T-helper 17 cell (primary cell): ENCODE measurements at regions not wholly inside any gene's neighbourhood (a gene's known extent, or its start where the extent isn't known, plus 50 kb on each side); places are given as distances from the start of the nearest gene placed in this dataset.

ENCODE experiments used
- ATAC-seq: fragments of 150-1000 bp; cut with Tn5 transposase; 2 replicates; pipeline ENCODE4 v1.10.0; 2021; ENCODE audit warnings: mild to moderate bottlenecking, moderate library complexity
- DNase-seq, 3 donors: peaks; one replicate each; pipeline versions ENCODE4 v3.0.0 to v3.0.0-alpha.2; 2020 to 2021
- H3K9me3 ChIP-seq: one replicate; pipeline ENCODE4 v1.7.0; 2013; ENCODE audit warnings: low read length, mild to moderate bottlenecking; ENCODE audit not compliant: control insufficient read depth, poor library complexity, severe bottlenecking
- H3K27ac Mint-ChIP-seq: one replicate; pipeline ENCODE4 v1.8.0; 2022; ENCODE audit warnings: mild to moderate bottlenecking, moderate library complexity, mixed read lengths
- H3K27me3 Mint-ChIP-seq: one replicate; pipeline ENCODE4 v1.8.0; 2022; ENCODE audit warnings: mixed read lengths
- H3K36me3 Mint-ChIP-seq: one replicate; pipeline ENCODE4 v1.8.0; 2022; ENCODE audit warnings: low read depth, mixed read lengths
- H3K4me1 Mint-ChIP-seq: one replicate; pipeline ENCODE4 v1.8.0; 2022; ENCODE audit warnings: mild to moderate bottlenecking, mixed read lengths
- H3K4me3 Mint-ChIP-seq: one replicate; pipeline ENCODE4 v1.8.0; 2022; ENCODE audit warnings: mild to moderate bottlenecking, moderate library complexity, mixed read lengths

DNA sequence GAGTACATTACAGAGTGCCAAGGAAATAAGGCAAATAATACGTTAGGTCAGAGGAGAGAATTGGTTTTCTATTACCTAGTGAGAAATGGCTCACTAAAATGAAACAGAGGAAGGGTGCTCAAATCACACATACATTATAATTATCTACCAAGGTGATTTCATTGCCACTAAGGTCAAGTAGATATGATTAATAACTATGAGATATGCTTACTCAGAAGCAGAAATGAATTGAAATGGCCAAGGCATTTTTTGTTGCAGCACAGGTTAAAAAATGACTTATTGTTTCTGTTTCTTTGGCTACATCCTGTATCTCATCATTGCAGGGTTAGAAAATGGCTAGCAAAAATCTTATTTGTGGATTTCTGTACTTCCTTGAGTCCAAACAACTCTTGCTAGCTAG is 154.5 kb upstream of the GORAB start:
- ATAC-seq: no peak
- DNase-seq: no peak
- Mint-ChIP-seq H3K4me3 (no peak overlapping the region), H3K4me1 (peaks cover 2% of the 10 kb centered on the region), H3K36me3 (no peaks in the 10 kb centered on the region), H3K27me3 (peaks cover 4% of the 10 kb centered on the region), H3K27ac (no peak overlapping the region)
- H3K9me3 ChIP-seq: no peaks in the 10 kb centered on the region

DNA sequence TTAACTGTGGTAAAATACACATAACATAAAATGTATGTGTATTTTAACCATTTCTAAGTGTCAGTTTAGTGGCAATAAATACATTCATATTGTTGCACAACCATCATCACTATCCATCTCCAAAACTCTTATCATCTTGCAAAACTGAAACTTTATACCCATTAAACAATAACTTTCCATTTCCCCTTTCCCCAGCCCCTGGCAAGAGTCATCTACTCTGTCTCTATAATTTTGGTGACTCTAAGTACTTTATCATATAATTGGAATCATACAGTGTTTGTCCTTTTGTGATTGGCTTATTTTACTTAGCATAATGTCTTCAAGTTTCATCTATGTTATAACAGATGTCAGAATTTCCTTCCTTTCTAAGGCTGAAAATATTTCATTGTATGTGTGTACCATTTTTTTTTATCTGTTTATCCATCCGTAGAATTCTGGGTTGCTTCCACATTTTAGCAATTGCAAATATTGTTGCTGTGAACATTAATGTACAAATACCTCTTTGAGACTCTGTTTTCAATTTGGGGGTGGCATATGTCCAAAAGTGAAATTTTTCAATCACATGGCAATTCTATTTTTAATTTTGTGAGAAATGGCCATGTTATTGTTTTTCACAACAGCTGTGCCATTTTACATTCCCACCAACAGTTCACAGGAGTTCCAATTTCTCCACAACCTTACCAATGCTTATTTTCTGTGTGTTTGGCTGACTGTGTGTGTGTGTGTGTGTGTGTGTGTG is 153.9 kb upstream of the GORAB start:
- Mint-ChIP-seq H3K36me3 (no peaks in the 10 kb centered on the region), H3K27me3 (peaks cover 4% of the 10 kb centered on the region), H3K4me1 (peaks cover 2% of the 10 kb centered on the region), H3K4me3 (no peak overlapping the region), H3K27ac (no peak overlapping the region)
- no peak for ATAC-seq
- no peak for DNase-seq
- H3K9me3 ChIP-seq: no peaks in the 10 kb centered on the region

- Mint-ChIP-seq H3K4me1 (no peaks in the 10 kb centered on the region), H3K36me3 (no peaks in the 10 kb centered on the region), H3K27ac (no peak overlapping the region), H3K4me3 (no peak overlapping the region), H3K27me3 (peaks cover 15% of the 10 kb centered on the region)
- DNase-seq (no peak), ATAC-seq (no peak)
- H3K9me3 ChIP-seq: no peaks in the 10 kb centered on the region
Measured at GRCh38 chr1:170385750-170386149, 146.2 kb upstream of the GORAB start.

DNA sequence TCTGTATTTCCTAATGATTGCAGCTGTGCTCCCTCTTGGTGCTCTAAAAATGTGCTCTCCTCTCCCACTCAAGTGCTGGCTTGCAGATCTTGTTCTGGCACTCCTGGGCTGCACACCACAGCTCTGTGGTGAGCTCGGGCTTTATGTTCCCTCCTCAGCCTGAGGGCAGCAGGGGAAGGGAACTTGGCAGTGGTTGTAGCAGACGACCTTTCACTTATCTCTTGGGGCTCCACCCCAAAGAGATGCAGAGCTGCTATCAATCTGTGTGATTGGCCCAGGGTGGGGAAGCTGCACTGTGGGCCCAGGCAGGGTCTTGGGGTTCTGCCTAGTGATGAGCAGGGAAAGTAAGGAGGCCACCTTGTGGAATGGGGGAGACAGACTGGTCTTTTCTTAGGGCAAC is 143.5 kb upstream of the GORAB start:
- no peak for DNase-seq
- no peak for ATAC-seq
- Mint-ChIP-seq H3K4me1 (no peaks in the 10 kb centered on the region), H3K27ac (no peak overlapping the region), H3K4me3 (no peak overlapping the region), H3K36me3 (no peaks in the 10 kb centered on the region), H3K27me3 (peaks cover 19% of the 10 kb centered on the region)
- no peaks in the 10 kb centered on the region for H3K9me3 ChIP-seq

DNA sequence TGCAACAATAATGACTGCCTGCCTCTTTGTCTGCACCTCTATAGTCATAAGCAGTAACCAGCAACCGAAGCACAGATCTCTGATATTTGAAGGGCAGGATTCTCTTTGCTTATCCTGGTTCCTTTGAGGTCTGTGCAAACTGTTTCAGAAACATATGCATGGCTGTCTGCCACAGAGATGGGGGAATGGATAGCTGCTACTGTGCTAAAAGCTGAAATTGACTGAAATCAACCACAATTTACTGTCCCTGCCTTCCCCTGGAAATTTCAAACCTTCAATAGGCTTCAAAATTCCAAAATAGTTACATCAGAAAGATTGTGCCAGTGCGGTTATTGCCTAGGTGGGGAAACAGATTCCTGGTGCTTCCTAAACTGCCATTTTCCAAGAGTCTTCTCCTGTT is 136.8 kb upstream of the GORAB start:
- Mint-ChIP-seq H3K36me3 (no peaks in the 10 kb centered on the region), H3K4me3 (no peak overlapping the region), H3K4me1 (no peaks in the 10 kb centered on the region), H3K27ac (no peak overlapping the region), H3K27me3 (peaks cover 28% of the 10 kb centered on the region)
- DNase-seq (no peak), ATAC-seq (no peak)
- H3K9me3 ChIP-seq: no peaks in the 10 kb centered on the region

DNA sequence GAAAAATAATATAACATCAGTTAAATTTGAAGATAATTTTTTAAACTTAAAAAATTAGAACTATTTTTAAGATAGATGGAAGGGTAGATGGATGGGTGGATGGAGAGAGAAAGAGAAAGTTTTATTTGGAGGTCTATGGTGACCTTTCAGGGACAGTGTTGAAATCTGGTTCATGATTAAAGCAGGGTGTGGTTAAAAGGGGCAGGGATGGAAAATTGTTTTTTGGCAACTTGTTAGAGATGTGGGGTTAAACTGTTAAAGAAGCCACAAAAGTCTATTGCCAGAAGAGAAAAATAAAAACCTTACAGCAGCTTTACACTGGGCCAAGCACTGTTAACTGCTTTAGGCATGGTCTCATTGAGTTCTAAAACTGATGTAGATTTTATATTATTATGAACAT is 134.9 kb upstream of the GORAB start:
- no peak for ATAC-seq
- Mint-ChIP-seq H3K27ac (no peak overlapping the region), H3K4me1 (no peaks in the 10 kb centered on the region)

DNA sequence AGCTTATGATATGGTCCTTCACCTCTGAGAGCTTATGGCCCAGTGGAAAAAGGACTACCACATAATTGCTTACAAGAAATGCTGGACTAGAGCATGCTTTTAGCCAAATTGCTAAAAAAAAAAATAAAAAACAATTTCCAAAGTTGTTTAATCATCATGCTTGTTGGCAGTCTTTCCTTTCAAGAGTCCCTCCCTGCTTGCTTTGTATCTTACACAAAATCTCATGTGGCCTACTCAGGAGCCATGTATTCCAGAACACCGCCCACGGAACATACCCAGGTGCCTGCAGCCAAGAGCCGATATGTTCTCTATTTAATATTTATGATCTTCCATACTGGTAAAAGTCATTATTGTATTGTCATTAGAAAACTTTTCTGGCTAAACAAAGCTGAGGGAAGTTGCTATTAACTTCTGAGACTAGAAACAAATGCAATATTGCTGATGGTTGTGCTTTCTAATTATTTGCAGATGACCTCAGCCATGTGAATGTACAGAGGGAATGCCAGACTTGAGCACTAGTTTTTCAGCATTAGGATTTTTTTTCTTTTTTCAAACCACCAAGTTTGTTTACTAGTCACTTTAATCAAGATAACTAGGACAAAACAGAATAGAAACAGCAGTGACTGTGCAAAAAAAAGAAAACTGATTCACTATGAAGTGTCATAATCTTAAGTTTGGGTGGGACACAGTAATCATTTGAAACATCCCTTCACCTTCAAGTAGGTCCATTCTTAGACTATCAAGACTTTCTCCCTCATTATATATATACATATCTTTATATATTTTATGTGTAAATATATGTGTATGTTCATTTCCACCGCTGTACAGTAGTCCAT is 129.3 kb upstream of the GORAB start:
- no peak for DNase-seq
- Mint-ChIP-seq H3K4me3 (no peak overlapping the region), H3K36me3 (no peaks in the 10 kb centered on the region), H3K27ac (no peak overlapping the region), H3K4me1 (no peaks in the 10 kb centered on the region), H3K27me3 (peaks cover 24% of the 10 kb centered on the region)
- H3K9me3 ChIP-seq: no peaks in the 10 kb centered on the region
- no peak for ATAC-seq

More for the DNA sequence above, 134.9 kb upstream of the GORAB start:
- Mint-ChIP-seq H3K36me3 (no peaks in the 10 kb centered on the region), H3K27me3 (peaks cover 24% of the 10 kb centered on the region), H3K4me3 (no peak overlapping the region)
- H3K9me3 ChIP-seq: no peaks in the 10 kb centered on the region
- DNase-seq: no peak

- no peak overlapping the region for H3K4me3 Mint-ChIP-seq
- no peak overlapping the region for H3K27ac Mint-ChIP-seq
- no peak for DNase-seq
- H3K27me3 Mint-ChIP-seq: peaks cover 18% of the 10 kb centered on the region
- no peaks in the 10 kb centered on the region for H3K4me1 Mint-ChIP-seq
- H3K9me3 ChIP-seq: no peaks in the 10 kb centered on the region
- no peak for ATAC-seq
- no peaks in the 10 kb centered on the region for H3K36me3 Mint-ChIP-seq
Measured at GRCh38 chr1:170407138-170407537, 124.8 kb upstream of the GORAB start.

- Mint-ChIP-seq H3K27me3 (peaks cover 19% of the 10 kb centered on the region), H3K27ac (no peak overlapping the region), H3K36me3 (no peaks in the 10 kb centered on the region), H3K4me3 (no peak overlapping the region), H3K4me1 (no peaks in the 10 kb centered on the region)
- DNase-seq (no peak), ATAC-seq (no peak)
- no peaks in the 10 kb centered on the region for H3K9me3 ChIP-seq
Measured at GRCh38 chr1:170407581-170407980, 124.4 kb upstream of the GORAB start.

DNA sequence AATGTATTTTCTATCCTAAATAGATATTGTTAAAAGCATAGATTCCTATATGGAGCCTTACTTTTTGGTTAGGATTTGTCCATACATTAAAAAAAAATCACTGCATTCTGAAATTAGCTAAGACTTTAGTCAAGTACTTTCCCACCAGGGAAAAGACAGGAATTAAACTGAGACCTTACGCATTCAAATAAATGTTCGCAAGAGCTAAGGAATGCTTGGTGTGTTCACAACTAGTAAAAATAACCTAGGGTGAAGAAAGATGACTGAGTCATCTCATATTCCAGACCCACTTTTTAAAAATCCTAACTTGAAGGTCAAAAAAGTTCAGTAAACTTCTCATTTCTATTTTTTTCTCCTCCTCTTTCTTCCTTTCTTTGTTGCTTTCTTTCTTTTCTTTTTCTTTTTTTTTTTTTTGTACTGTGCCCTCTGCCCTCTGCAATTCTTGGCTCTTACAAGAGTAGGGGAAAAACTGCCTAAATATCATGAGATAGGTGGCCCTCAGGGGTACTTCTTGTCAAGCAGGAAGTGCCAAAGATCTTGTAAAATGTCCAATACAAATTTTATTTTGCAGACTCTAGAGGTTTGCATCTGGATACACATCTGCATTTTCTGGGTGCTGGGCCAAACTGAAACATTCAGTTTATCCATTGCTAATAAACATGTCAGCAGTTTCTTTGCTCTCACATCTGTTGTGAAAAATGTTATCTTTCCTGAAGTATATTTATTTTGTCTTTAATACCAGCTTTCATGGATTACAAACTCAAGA is 121.4 kb upstream of the GORAB start:
- no peak for ATAC-seq
- Mint-ChIP-seq H3K4me3 (no peak overlapping the region), H3K27ac (no peak overlapping the region), H3K36me3 (no peaks in the 10 kb centered on the region), H3K4me1 (no peaks in the 10 kb centered on the region), H3K27me3 (peaks cover 19% of the 10 kb centered on the region)
- no peak for DNase-seq
- no peaks in the 10 kb centered on the region for H3K9me3 ChIP-seq

GRCh38 chr1:170414989-170415709 is 116.8 kb upstream of the GORAB start:
- no peak for DNase-seq
- H3K36me3 Mint-ChIP-seq: no peaks in the 10 kb centered on the region
- H3K27ac Mint-ChIP-seq: no peak overlapping the region
- peaks cover 9% of the 10 kb centered on the region for H3K27me3 Mint-ChIP-seq
- no peak for ATAC-seq
- H3K4me3 Mint-ChIP-seq: no peak overlapping the region
- H3K9me3 ChIP-seq: no peaks in the 10 kb centered on the region
- no peaks in the 10 kb centered on the region for H3K4me1 Mint-ChIP-seq

DNA sequence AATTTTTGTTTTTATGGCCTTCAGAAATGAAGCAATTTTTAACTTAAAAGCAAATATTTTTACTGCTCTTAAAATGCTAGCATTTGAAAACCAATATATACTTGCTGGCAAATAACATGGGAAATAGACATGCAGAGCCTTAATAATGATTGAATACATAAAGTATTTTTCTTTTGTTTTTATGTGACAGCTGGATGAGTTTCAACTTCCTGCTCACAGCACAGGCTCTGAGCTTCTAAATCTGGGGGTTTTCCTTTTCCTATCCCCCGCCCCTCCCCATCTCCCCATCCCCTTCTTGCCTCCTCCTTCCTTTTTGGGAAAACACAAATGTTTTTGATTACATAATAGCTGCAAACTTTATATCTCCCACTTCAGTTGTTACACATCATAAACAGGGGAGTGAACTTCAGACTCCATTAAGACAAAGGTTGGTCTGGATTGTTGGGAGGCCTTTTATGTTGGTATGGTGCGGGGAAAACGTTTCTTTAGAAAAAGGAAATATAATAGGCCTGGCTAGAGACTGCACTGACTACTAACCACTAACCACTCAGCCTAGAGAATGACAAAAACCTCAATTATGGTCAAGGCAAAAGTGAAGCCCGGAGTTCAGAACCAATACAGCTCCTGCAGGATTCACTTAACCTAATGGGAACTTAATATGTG is 116.1 kb upstream of the GORAB start:
- H3K36me3 Mint-ChIP-seq: no peaks in the 10 kb centered on the region
- H3K27me3 Mint-ChIP-seq: peaks cover 11% of the 10 kb centered on the region
- ATAC-seq (no peak), DNase-seq (no peak)
- no peaks in the 10 kb centered on the region for H3K9me3 ChIP-seq
- no peak overlapping the region for H3K4me3 Mint-ChIP-seq
- H3K27ac Mint-ChIP-seq: no peak overlapping the region
- no peaks in the 10 kb centered on the region for H3K4me1 Mint-ChIP-seq
